ENCODE measurements at regions not wholly inside any gene's neighbourhood (a gene's known extent, or its start where the extent isn't known, plus 50 kb on each side); places are given as distances from the start of the nearest gene placed in this dataset.

DNA sequence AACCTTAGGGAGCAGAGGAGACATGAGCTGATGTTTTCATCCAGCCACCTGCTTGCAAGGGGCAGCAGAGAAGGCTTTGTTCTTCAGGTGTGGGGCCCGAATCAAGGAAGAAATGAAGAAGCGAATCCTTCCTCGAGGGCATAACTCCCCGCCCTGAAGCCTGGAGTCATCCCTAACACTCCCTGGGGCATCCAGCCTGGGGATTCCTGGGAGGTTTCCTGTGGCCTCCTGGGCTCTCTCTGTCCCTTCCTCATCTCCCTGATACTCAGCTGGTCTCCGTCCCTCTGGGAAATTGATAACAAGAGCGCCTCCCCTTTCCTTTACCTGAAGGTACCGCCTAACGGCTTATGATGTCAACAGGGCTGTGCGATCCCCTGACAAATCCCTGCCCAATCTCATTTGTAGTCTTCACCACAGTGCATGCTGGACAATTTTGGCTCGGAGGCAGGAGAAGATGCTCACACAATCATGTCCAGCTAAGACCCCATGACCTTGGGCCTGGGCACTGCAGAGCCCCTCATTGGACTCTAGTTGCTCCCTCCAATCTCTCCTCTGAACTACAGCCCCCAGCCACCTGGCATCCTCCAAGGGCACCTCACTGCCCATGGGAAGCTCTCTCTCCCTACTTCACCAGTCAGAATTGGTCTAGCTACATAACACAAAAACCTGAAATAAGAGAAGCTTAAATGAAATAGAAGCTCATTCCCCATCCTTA lies 80.6 kb upstream of the RTL6 start:
- Histone ChIP-seq H3K4me1 (ENCODE audit: insufficient read depth, low read length, poor library complexity, severe bottlenecking) (no peaks in the 10 kb centered on the region), H3K27me3 (replicated peaks; ENCODE audit: insufficient read depth, low read depth, low read length, poor library complexity) (no peaks in the 10 kb centered on the region), H3K27ac (ENCODE audit: low read depth, low read length, poor library complexity, severe bottlenecking) (no peak overlapping the region), H3K36me3 (ENCODE audit: insufficient read depth, low read length, poor library complexity, severe bottlenecking) (no peaks in the 10 kb centered on the region), H3K4me3 (ENCODE audit: low read depth, low read length, poor library complexity, severe bottlenecking) (no peak overlapping the region), H3K9me3 (ENCODE audit: low read depth, low read length, poor library complexity, severe bottlenecking) (no peaks in the 10 kb centered on the region)
- no peak for DNase-seq (ENCODE audit: low spot score)
- TF ChIP-seq, protein P1, sequence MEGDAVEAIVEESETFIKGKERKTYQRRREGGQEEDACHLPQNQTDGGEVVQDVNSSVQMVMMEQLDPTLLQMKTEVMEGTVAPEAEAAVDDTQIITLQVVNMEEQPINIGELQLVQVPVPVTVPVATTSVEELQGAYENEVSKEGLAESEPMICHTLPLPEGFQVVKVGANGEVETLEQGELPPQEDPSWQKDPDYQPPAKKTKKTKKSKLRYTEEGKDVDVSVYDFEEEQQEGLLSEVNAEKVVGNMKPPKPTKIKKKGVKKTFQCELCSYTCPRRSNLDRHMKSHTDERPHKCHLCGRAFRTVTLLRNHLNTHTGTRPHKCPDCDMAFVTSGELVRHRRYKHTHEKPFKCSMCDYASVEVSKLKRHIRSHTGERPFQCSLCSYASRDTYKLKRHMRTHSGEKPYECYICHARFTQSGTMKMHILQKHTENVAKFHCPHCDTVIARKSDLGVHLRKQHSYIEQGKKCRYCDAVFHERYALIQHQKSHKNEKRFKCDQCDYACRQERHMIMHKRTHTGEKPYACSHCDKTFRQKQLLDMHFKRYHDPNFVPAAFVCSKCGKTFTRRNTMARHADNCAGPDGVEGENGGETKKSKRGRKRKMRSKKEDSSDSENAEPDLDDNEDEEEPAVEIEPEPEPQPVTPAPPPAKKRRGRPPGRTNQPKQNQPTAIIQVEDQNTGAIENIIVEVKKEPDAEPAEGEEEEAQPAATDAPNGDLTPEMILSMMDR (conservative IDR thresholded peaks at IDR 0.05; ENCODE audit: low read depth, low read length): no peak
- POLR2A ChIA-PET (ENCODE audit: low non-redundant PET): no interaction called here
- intact Hi-C loops (cut with micrococcal nuclease; ENCODE audit: unreplicated experiment): no loop called here
- CTCF ChIA-PET: interaction anchor here (1.2 kb wide), 1 partner anchor 585 kb away, joined by 6 read pairs; no protein-coding TSS in a partner anchor
- no TSS peak for BruUV-seq (replicated peaks)

DNA sequence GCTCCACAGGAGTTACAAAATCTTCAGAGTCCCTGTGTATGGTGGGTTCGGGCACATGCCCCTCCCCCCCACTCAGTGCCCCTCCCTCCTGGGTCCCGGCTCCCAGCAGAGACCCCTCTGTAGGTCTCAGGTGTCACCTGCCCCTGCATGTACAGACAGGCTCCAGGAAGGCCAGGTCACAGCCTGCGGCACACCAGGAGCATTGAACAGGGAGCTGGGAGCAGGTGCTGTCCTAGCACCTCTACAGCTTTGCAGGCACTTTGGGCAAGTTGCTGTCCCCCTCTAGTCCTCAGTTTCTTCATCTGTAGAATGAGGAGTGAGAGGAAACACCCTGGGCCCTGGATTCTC lies 80.1 kb upstream of the RTL6 start:
- no peaks in the 10 kb centered on the region for H3K36me3 ChIP-seq (ENCODE audit: insufficient read depth, low read length, poor library complexity, severe bottlenecking)
- intact Hi-C loops (cut with micrococcal nuclease; ENCODE audit: unreplicated experiment): no loop called here
- H3K9me3 ChIP-seq (ENCODE audit: low read depth, low read length, poor library complexity, severe bottlenecking): no peaks in the 10 kb centered on the region
- CTCF ChIA-PET: interaction anchor here (1.2 kb wide), 1 partner anchor 585 kb away, joined by 6 read pairs; no protein-coding TSS in a partner anchor
- no peaks in the 10 kb centered on the region for H3K27me3 ChIP-seq (replicated peaks; ENCODE audit: insufficient read depth, low read depth, low read length, poor library complexity)
- BruUV-seq (replicated peaks): no TSS peak
- no peak overlapping the region for H3K4me3 ChIP-seq (ENCODE audit: low read depth, low read length, poor library complexity, severe bottlenecking)
- TF ChIP-seq, protein P1 (conservative IDR thresholded peaks at IDR 0.05; ENCODE audit: low read depth, low read length): no peak
- TF ChIP-seq EZH2 (IDR thresholded peaks at IDR 0.05; ENCODE audit: borderline replicate concordance, low read depth, low read length, poor library complexity, severe bottlenecking): no peak
- DNase-seq (ENCODE audit: low spot score): no peak
- H3K27ac ChIP-seq (ENCODE audit: low read depth, low read length, poor library complexity, severe bottlenecking): no peak overlapping the region
- H3K4me1 ChIP-seq (ENCODE audit: insufficient read depth, low read length, poor library complexity, severe bottlenecking): no peaks in the 10 kb centered on the region
- POLR2A ChIA-PET (ENCODE audit: low non-redundant PET): no interaction called here

DNA sequence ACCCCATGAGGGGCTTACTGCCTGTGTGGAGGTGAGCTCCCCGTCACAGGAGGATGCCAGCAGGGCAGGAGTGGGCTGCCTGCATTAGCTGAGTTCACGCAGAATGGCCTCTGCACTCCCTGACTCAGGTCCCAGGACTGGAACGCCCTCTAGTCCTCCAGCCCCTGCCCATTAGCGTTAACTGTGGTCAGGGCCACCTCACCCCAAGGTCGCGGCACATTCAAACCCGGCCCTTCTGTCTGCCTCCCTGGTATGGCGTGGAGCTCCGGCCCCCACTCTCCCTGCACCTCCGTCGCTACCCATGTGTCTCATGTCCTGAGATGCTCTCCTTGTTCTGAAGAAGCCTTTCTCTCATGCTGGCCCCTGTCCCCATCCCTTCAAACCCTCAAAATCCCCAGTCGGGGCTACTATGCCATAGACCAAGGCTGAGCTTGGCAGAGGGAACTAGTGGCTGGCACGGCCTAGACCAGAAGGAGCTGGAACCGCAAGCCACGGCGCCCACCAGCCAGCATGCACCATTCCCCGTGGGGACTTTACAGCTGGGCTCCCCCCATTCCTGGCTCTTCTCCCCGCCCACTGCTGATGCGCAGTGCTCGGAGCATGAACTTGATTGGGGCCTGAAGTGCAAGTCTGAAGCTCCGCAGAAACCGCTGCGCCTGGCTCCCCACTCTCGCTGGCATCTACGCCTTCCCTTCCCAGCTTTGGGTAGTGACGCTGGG lies 79.5 kb upstream of the RTL6 start:
- no TSS peak for BruUV-seq (replicated peaks)
- no peak for TF ChIP-seq EZH2 (IDR thresholded peaks at IDR 0.05; ENCODE audit: borderline replicate concordance, low read depth, low read length, poor library complexity, severe bottlenecking)
- TF ChIP-seq, protein P1 (conservative IDR thresholded peaks at IDR 0.05; ENCODE audit: low read depth, low read length): no peak
- Histone ChIP-seq H3K9me3 (ENCODE audit: low read depth, low read length, poor library complexity, severe bottlenecking) (no peaks in the 10 kb centered on the region), H3K4me1 (ENCODE audit: insufficient read depth, low read length, poor library complexity, severe bottlenecking) (no peaks in the 10 kb centered on the region), H3K27me3 (replicated peaks; ENCODE audit: insufficient read depth, low read depth, low read length, poor library complexity) (no peaks in the 10 kb centered on the region), H3K27ac (ENCODE audit: low read depth, low read length, poor library complexity, severe bottlenecking) (no peak overlapping the region), H3K36me3 (ENCODE audit: insufficient read depth, low read length, poor library complexity, severe bottlenecking) (no peaks in the 10 kb centered on the region), H3K4me3 (ENCODE audit: low read depth, low read length, poor library complexity, severe bottlenecking) (no peak overlapping the region)
- intact Hi-C loops (cut with micrococcal nuclease; ENCODE audit: unreplicated experiment): no loop called here
- ChIA-PET CTCF (interaction anchor here (1.1 to 1.2 kb wide), 2 partner anchors 10 to 584 kb away, joined by 3 to 6 read pairs; no protein-coding TSS in a partner anchor), POLR2A (ENCODE audit: low non-redundant PET) (no interaction called here)
- no peak for DNase-seq (ENCODE audit: low spot score)

Measured in A673 (cell line).